AG09319 (cell line): ENCODE measurements at regions not wholly inside any gene's neighbourhood (a gene's known extent, or its start where the extent isn't known, plus 50 kb on each side); places are given as distances from the start of the nearest gene placed in this dataset.

Experiments used
- DNase-seq: peaks from one replicate; pipeline ENCODE4 v3.0.0-alpha.2; 2010; ENCODE audit warnings: low read depth; ENCODE audit errors: extremely low read depth
- CTCF ChIP-seq: IDR thresholded peaks from 2 replicates; pipeline ENCODE4 v1.5.1; 2011; ENCODE audit warnings: low read depth, mild to moderate bottlenecking, inconsistent platforms, low read length, moderate library complexity

DNA sequence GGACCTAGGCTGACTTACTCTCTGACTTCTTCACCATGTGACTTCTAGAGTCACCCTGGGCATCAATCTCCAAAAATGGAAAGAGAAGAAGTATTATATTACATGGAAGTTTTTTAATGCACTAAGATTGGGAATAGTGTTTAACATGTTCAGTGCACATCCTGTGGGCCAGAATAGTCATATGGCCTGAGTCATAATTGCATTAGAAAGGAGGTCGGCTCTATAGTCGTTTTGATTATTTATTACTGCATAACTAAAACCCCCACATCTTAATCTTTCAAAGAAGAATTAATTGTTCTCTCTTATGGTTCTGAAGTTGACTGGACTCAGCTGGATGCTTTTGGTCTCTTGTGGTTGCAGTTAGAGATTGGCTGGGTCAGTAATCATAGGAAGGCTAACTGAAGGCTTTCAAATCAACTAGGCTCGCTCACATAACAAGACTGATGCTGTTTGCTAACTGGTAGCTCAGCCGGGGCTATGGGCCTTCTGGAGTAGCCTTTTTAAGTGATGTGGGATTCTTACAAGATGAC, 810.6 kb upstream of the ADGRL4 start:
- DNase-seq, result no peak
- TF ChIP-seq CTCF, result no peak

GRCh38 chr1:79815115-79815514, 808.6 kb upstream of the ADGRL4 start:
- no peak for TF ChIP-seq CTCF
- DNase-seq, result no peak

DNA sequence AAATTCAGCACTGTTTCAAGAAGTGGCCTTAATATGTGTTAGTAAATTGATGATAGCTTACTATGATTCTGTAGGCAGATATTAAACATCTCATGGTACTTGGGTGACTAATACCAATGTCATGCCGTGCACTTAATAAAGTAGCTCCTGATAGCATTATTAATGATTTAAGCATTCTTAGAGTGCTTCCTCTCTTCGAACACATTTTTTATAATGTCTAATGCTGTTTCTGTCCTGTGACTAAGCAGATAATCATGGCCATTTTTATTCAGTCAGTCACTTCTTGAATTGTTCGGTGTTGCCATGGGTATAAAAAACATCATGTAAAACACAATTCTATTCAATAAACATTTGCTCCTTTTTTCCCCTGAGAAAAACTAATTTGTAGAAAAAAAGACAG, 804.6 kb upstream of the ADGRL4 start:
- no peak for TF ChIP-seq CTCF
- no peak for DNase-seq

- no peak for TF ChIP-seq CTCF
- DNase-seq, result no peak
Measured at GRCh38 chr1:79808816-79809475, 802.4 kb upstream of the ADGRL4 start.

DNA sequence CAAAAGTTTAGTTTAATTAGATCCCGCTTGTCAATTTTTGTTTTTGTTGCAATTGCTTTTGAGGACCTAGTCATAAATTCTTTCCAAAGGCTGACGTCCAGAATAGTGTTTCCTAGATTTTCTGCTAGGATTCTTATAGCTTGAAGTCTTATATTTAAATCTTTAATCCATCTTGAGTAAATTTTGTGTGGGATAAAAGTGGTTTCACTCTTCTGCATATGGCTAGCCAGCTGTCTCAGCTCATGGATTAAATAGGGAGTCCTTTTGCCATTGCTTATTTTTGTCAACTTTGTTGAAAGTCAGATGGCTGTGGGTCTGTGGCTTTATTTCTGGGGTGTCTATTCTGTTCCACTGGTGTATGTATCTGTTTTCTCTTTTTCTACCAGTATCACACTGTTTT, 801.3 kb upstream of the ADGRL4 start:
- no peak for DNase-seq
- TF ChIP-seq CTCF, result no peak

DNA sequence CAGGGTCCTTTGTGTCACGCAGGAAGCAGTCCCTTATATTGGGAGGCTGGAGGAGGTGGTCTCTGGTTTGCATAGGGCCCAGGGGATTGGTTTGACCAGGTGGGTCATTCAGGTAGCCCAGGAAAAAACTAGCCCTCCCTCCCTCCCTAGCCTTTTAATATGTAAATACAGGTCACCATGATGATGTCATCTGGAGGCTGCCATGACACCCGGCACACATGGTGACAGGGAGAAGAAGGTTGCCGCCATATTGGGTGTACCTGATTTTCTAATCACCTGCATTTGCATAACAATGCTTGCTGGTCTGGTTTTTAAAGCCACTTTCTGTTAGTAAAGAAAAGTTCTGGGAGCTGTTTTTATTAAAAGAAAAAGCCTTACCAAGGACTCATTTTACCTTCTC, 791.0 kb upstream of the ADGRL4 start:
- DNase-seq, result no peak
- TF ChIP-seq CTCF, result no peak

DNA sequence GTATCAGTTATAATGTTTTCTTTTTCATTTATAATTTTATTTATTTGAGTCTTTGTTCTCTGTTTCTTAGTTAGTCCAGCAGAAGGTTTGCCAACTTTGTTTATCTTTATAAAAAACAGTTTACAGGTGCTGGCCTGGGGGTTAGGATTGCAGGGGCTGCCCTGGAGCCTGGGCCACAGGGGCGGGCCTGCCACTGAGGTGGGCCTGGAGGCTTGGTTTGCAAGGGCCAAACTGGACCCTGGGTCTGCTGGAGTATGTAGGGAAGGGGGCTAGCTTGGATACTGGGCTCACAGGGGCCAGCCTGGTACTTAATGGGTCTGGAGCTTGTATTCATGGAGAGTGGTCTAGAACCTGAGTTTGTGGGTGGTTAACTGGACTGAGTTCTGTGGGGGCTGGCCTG, 789.9 kb upstream of the ADGRL4 start:
- no peak for TF ChIP-seq CTCF
- no peak for DNase-seq
